ENCODE measurements at regions not wholly inside any gene's neighbourhood (a gene's known extent, or its start where the extent isn't known, plus 50 kb on each side); places are given as distances from the start of the nearest gene placed in this dataset.

- no peak for TF ChIP-seq MAX (IDR thresholded peaks at IDR 0.05; ENCODE audit: insufficient read depth, insufficient read length)
- TF ChIP-seq GATA2 (IDR thresholded peaks at IDR 0.05; ENCODE audit: insufficient read depth, insufficient read length, low read depth, low read length), result no peak
- TF ChIP-seq EZH2 (IDR thresholded peaks at IDR 0.05; ENCODE audit: borderline replicate concordance, low read depth, low read length, severe bottlenecking), result no peak
Measured at GRCh38 chr11:45337583-45338360, 51.6 kb upstream of the SYT13 start.

Data from endothelial cell of umbilical vein (primary cell).